GM18867 (cell line): ENCODE measurements at regions not wholly inside any gene's neighbourhood (a gene's known extent, or its start where the extent isn't known, plus 50 kb on each side); places are given as distances from the start of the nearest gene placed in this dataset.

Experiments used
- ATAC-seq: cut with Tn5 transposase; IDR thresholded peaks from one replicate; pipeline ENCODE4 v1.9.1; 2021; ENCODE audit warnings: mild to moderate bottlenecking, moderate library complexity; ENCODE audit not compliant: unreplicated experiment

- ATAC-seq, result no peak
Observed at GRCh38 chr3:88921986-88922385, 185.4 kb upstream of the EPHA3 start.

GRCh38 chr3:88926221-88926620 is 181.2 kb upstream of the EPHA3 start:
- no peak for ATAC-seq

- no peak for ATAC-seq
Observed at GRCh38 chr3:88930611-88931010, 176.8 kb upstream of the EPHA3 start.

GRCh38 chr3:88936831-88937230 is 170.6 kb upstream of the EPHA3 start:
- no peak for ATAC-seq

- ATAC-seq, result no peak
Observed at GRCh38 chr3:88940296-88940695, 167.1 kb upstream of the EPHA3 start.

GRCh38 chr3:88947013-88947412 is 160.4 kb upstream of the EPHA3 start:
- no peak for ATAC-seq

GRCh38 chr3:88954853-88955252 is 152.6 kb upstream of the EPHA3 start:
- no peak for ATAC-seq

GRCh38 chr3:88955274-88955673 is 152.1 kb upstream of the EPHA3 start:
- ATAC-seq, result no peak

GRCh38 chr3:88957711-88958439 is 149.5 kb upstream of the EPHA3 start:
- no peak for ATAC-seq

- no peak for ATAC-seq
Observed at GRCh38 chr3:88960019-88960418, 147.4 kb upstream of the EPHA3 start.

GRCh38 chr3:88963003-88963402 is 144.4 kb upstream of the EPHA3 start:
- no peak for ATAC-seq

- no peak for ATAC-seq
Observed at GRCh38 chr3:88979760-88980159, 127.7 kb upstream of the EPHA3 start.

GRCh38 chr3:88983458-88983857 is 124.0 kb upstream of the EPHA3 start:
- ATAC-seq, result no peak

- ATAC-seq, result no peak
Observed at GRCh38 chr3:88984256-88984655, 123.2 kb upstream of the EPHA3 start.

- ATAC-seq, result no peak
Observed at GRCh38 chr3:88984832-88985231, 122.6 kb upstream of the EPHA3 start.

GRCh38 chr3:88985491-88985890 is 121.9 kb upstream of the EPHA3 start:
- ATAC-seq, result no peak

- no peak for ATAC-seq
Observed at GRCh38 chr3:88986834-88987233, 120.6 kb upstream of the EPHA3 start.

GRCh38 chr3:88987776-88988175 is 119.6 kb upstream of the EPHA3 start:
- no peak for ATAC-seq

- ATAC-seq, result no peak
Observed at GRCh38 chr3:88988906-88989305, 118.5 kb upstream of the EPHA3 start.

- no peak for ATAC-seq
Observed at GRCh38 chr3:88991496-88991895, 115.9 kb upstream of the EPHA3 start.

- no peak for ATAC-seq
Observed at GRCh38 chr3:88996691-88997090, 110.7 kb upstream of the EPHA3 start.

GRCh38 chr3:88997260-88997659 is 110.2 kb upstream of the EPHA3 start:
- no peak for ATAC-seq

- no peak for ATAC-seq
Observed at GRCh38 chr3:89000886-89001285, 106.5 kb upstream of the EPHA3 start.
